A549 (cell line): ENCODE measurements at regions not wholly inside any gene's neighbourhood (a gene's known extent, or its start where the extent isn't known, plus 50 kb on each side); places are given as distances from the start of the nearest gene placed in this dataset.

Experiments used
- CTCF ChIP-seq: fragments of >200 bp; sonication (Bioruptor Twin); formaldehyde crosslinking; IDR thresholded peaks from 3 replicates; pipeline ENCODE4 v1.5.1; 2016
- JUN ChIP-seq, 2 experiments: fragments of >200 bp; sonication (Bioruptor Twin); formaldehyde crosslinking; IDR thresholded peaks; 2 replicates in 1 of 2; 3 replicates in 1 of 2; pipeline ENCODE4 v1.6.1; 2016 to 2017
- POLR2AphosphoS2 ChIP-seq: conservative IDR thresholded peaks from 2 replicates; pipeline ENCODE4 v1.6.1; 2012; ENCODE audit warnings: low read length, improper control_type of control experiment, inconsistent platforms

GRCh38 chr3:40852712-40853111 is 328.0 kb downstream of the ZNF621 start:
- TF ChIP-seq CTCF (no peak), JUN (IDR thresholded peaks at IDR 0.05) (no peak), POLR2AphosphoS2 (no peak)
